NB4 (cell line): ENCODE measurements at regions not wholly inside any gene's neighbourhood (a gene's known extent, or its start where the extent isn't known, plus 50 kb on each side); places are given as distances from the start of the nearest gene placed in this dataset.

Experiments used
- DNase-seq: peaks from one replicate; pipeline ENCODE4 v3.0.0; 2010; ENCODE audit warnings: low read depth
- H3K4me3 ChIP-seq: one replicate; pipeline ENCODE4 v1.5.1; 2011; ENCODE audit warnings: mild to moderate bottlenecking, low read depth, low read length, moderate library complexity
- CTCF ChIP-seq: IDR thresholded peaks from one replicate; pipeline ENCODE4 v1.5.1; 2012; ENCODE audit warnings: low read depth, low read length
- MAX ChIP-seq: IDR thresholded peaks from 2 replicates; pipeline ENCODE4 v1.6.1; 2011; ENCODE audit warnings: low read depth, low read length
- MYC ChIP-seq: IDR thresholded peaks from 2 replicates; pipeline ENCODE4 v1.6.1; 2011; ENCODE audit warnings: low read depth, low read length
- POLR2A ChIP-seq: IDR thresholded peaks from 2 replicates; pipeline ENCODE4 v1.6.1; 2011; ENCODE audit warnings: mild to moderate bottlenecking; ENCODE audit not compliant: insufficient read length; ENCODE audit errors: extremely low read depth

GRCh38 chr10:108352771-108353170 is 1188.3 kb upstream of the SORCS1 start:
- no peak for TF ChIP-seq MYC
- TF ChIP-seq MAX, result no peak
- no peak for TF ChIP-seq POLR2A
- no peak for TF ChIP-seq CTCF
- DNase-seq, result no peak
- H3K4me3 ChIP-seq, result no peak overlapping the region

- TF ChIP-seq MAX (no peak), CTCF (no peak), POLR2A (no peak), MYC (no peak)
- no peak for DNase-seq
- no peak overlapping the region for H3K4me3 ChIP-seq
These were observed 1183.7 kb upstream of the SORCS1 start for GRCh38 chr10:108348215-108348614.

- no peak for DNase-seq
- TF ChIP-seq MAX (no peak), POLR2A (no peak), CTCF (no peak), MYC (no peak)
These were observed 1181.6 kb upstream of the SORCS1 start for GRCh38 chr10:108346066-108346465.

GRCh38 chr10:108338146-108338545 is 1173.6 kb upstream of the SORCS1 start:
- H3K4me3 ChIP-seq, result no peak overlapping the region
- no peak for DNase-seq
- TF ChIP-seq MYC (no peak), POLR2A (no peak), CTCF (no peak), MAX (no peak)

More at GRCh38 chr10:108346066-108346465, 1181.6 kb upstream of the SORCS1 start:
- H3K4me3 ChIP-seq, result no peak overlapping the region

GRCh38 chr10:108336836-108337235 is 1172.3 kb upstream of the SORCS1 start:
- TF ChIP-seq CTCF, result no peak
- no peak for TF ChIP-seq POLR2A
- TF ChIP-seq MYC, result no peak
- no peak for TF ChIP-seq MAX
- no peak overlapping the region for H3K4me3 ChIP-seq
- DNase-seq, result no peak

- no peak for DNase-seq
- H3K4me3 ChIP-seq, result no peak overlapping the region
- TF ChIP-seq MYC (no peak), POLR2A (no peak), MAX (no peak), CTCF (no peak)
These were observed 1163.2 kb upstream of the SORCS1 start for GRCh38 chr10:108327706-108328105.
